A673 (cell line): ENCODE measurements at regions not wholly inside any gene's neighbourhood (a gene's known extent, or its start where the extent isn't known, plus 50 kb on each side); places are given as distances from the start of the nearest gene placed in this dataset.

ENCODE experiments used
- EZH2 ChIP-seq: fragments of 200-600 bp; sonication (generic); IDR thresholded peaks from 2 replicates; pipeline ENCODE4 v1.6.1; 2017; ENCODE audit warnings: borderline replicate concordance, low read depth, mild to moderate bottlenecking, mixed read lengths, antibody characterized with exemption, low read length; ENCODE audit not compliant: poor library complexity, severe bottlenecking
- TF ChIP-seq, protein P1 (sequence below): fragments of 300-800, 200-600 bp; sonication (generic); conservative IDR thresholded peaks from 2 replicates; pipeline ENCODE4 v1.5.1; 2017; ENCODE audit warnings: low read depth, mild to moderate bottlenecking, antibody characterized with exemption, low read length, moderate library complexity, mixed read lengths

DNA sequence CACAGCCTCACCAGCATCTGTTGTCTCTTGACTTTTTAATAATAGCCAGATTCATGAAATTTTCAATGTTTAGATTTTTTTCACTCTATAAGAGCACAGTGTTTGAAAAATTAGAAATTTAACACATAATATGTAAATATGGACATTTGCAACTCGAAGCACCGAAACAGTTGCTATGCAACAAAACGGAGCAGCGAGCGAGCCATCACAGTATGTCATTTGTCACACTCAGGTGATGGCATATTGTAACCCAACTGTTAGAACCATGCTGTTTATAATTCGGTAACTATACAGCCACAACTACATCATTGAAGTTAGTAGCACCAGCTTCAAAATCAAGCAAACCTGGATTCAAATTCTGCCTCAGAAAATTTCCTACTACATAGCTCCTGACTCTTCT, 410.8 kb downstream of the NPIPA8 start:
- TF ChIP-seq, protein P1, sequence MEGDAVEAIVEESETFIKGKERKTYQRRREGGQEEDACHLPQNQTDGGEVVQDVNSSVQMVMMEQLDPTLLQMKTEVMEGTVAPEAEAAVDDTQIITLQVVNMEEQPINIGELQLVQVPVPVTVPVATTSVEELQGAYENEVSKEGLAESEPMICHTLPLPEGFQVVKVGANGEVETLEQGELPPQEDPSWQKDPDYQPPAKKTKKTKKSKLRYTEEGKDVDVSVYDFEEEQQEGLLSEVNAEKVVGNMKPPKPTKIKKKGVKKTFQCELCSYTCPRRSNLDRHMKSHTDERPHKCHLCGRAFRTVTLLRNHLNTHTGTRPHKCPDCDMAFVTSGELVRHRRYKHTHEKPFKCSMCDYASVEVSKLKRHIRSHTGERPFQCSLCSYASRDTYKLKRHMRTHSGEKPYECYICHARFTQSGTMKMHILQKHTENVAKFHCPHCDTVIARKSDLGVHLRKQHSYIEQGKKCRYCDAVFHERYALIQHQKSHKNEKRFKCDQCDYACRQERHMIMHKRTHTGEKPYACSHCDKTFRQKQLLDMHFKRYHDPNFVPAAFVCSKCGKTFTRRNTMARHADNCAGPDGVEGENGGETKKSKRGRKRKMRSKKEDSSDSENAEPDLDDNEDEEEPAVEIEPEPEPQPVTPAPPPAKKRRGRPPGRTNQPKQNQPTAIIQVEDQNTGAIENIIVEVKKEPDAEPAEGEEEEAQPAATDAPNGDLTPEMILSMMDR: no peak
- TF ChIP-seq EZH2: no peak
